Activated effector memory CD4-positive, alpha-beta T cell treated with anti-CD3 and anti-CD28 coated beads, Interleukin-2, amount 50 U/mL, for 16 hours (primary cell): ENCODE measurements at regions not wholly inside any gene's neighbourhood (a gene's known extent, or its start where the extent isn't known, plus 50 kb on each side); places are given as distances from the start of the nearest gene placed in this dataset.

ENCODE experiments used
- DNase-seq: peaks from one replicate; pipeline ENCODE4 v3.0.0-alpha.2; 2020

DNA sequence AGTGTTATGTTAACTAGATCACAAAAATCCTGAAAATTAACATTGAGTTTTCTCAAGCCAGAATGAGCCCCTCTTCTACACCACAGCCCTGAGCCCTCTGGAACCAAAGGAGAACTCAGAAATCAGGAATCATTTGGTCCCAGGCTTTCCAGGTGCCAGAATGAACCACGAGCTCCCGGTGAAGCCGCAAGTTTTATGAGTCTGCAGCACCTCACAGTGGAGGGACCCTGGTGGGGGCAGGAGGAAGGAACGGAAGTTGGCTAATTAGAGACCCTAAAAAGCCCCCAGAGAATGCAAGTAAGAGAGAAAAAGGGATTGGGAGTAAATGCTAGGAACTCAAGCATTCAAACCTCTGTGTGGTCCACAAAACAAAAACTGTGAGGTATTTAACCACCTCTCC lies 52.9 kb upstream of the BCL2L14 start:
- DNase-seq, result peak; percentile 47

DNA sequence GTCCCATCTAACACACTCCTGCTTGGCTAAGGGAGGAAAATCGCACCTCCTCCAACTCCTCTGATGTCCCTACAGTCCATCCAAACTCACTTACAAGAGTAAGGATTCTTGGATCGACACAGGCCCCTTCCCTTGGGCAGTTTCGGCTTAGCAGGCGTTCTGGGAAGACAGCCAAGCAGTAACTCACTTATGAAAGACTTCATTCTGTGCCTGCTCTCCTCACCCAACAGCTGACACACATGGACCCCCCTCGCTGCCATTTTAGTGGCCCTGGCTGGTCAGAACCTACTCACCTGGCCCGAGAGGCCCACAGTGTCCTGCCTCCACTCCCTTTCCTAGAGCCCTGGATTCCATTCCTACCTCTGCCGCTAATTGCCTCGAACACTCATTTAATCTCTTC lies 52.3 kb upstream of the BCL2L14 start:
- DNase-seq, result peak; percentile 34

DNA sequence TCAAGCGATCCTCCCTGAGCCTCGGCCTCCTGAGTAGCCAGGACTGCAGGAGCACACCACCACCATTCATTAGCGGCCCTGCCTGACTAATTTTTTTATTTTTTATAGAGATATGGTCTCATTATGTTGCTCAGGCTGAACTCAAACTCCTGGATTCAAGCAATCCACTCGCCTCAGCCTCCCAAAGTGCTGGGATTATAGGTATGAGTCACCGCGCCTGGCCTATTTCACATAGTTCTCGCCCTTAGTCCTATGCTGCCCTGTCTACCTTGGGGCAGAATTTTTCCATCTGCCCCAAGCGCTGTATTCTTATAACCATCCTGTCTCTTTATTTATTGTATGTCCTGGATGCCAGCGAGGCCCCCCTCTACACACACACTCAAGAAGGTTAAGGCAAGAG lies 50.9 kb upstream of the BCL2L14 start:
- no peak for DNase-seq

DNA sequence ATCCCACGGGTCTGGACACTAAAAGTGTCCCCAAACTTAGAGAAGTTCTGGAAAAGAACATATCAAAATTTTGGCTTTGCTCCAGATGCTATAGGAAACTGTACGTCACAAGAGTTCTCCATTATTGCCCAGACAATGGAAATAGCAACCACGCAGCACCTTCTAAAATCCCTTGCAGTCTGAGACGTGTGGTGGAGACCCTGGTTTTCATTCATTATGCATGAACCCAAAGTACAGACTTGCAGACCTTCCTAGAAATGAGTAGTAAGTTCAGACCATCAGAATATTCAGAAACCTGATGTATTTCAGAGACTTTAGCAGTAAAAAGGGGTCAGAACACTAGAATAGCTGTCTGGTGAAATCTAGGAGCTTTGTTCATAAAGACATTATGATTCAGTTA lies 50.0 kb upstream of the BCL2L14 start:
- no peak for DNase-seq
